H1 (cell line): ENCODE measurements at regions not wholly inside any gene's neighbourhood (a gene's known extent, or its start where the extent isn't known, plus 50 kb on each side); places are given as distances from the start of the nearest gene placed in this dataset.

Source experiments
- CTCF ChIA-PET: fragments of 300-600 bp; sonication (Branson Sonifier 250); formaldehyde crosslinking; loops from one replicate; lab custom pipeline; 2021; ENCODE audit not compliant: partially characterized antibody; lab: Charles Lee
- POLR2A ChIA-PET: fragments of 300-600 bp; sonication (Branson Sonifier 250); formaldehyde crosslinking; loops from one replicate; lab custom pipeline; 2021; ENCODE audit warnings: inconsistent platforms; ENCODE audit not compliant: partially characterized antibody; lab: Charles Lee
- DNase-seq, 2 experiments: peaks; one replicate each; pipeline versions ENCODE4 v3.0.0 to v3.0.0-alpha.2; 2010 to 2022; ENCODE audit warnings: low spot score in 2 of 2, low read depth in 1 of 2, mixed read lengths in 1 of 2
- FAIRE-seq: peaks from 2 replicates; lab custom pipeline; 2011; peaks lifted over from hg19 to GRCh38; lab: Jason Lieb, UNC
- H2AFZ ChIP-seq: 2 replicates; pipeline ENCODE4 v1.8.1; 2012; ENCODE audit warnings: low read length, inconsistent platforms
- H2AK5ac ChIP-seq: 2 replicates; pipeline ENCODE4 v1.6.1; 2013; ENCODE audit warnings: low read depth, low read length
- H2BK120ac ChIP-seq: replicated peaks from 2 replicates; pipeline ENCODE3; 2013; ENCODE audit warnings: low read depth, low read length, inconsistent platforms
- H2BK12ac ChIP-seq: 2 replicates; pipeline ENCODE4 v1.6.1; 2013; ENCODE audit warnings: low read depth, low read length
- H2BK15ac ChIP-seq: 2 replicates; pipeline ENCODE4 v1.6.1; 2013; ENCODE audit warnings: low read length
- H2BK20ac ChIP-seq: 2 replicates; pipeline ENCODE4 v1.6.1; 2013; ENCODE audit warnings: low read length
- H2BK5ac ChIP-seq: 2 replicates; pipeline ENCODE4 v1.6.1; 2013; ENCODE audit warnings: low read depth, low read length
- H3K14ac ChIP-seq: 2 replicates; pipeline ENCODE4 v1.6.1; 2013; ENCODE audit warnings: inconsistent platforms; ENCODE audit not compliant: insufficient read length
- H3K18ac ChIP-seq: 2 replicates; pipeline ENCODE4 v1.6.1; 2013; ENCODE audit warnings: low read length; ENCODE audit errors: extremely low read depth
- H3K23ac ChIP-seq: 2 replicates; pipeline ENCODE4 v1.6.1; 2013; ENCODE audit warnings: inconsistent platforms; ENCODE audit not compliant: insufficient read length
- H3K23me2 ChIP-seq: 2 replicates; pipeline ENCODE4 v1.6.1; 2013; ENCODE audit warnings: low read depth, low read length
- H3K27ac ChIP-seq: 2 replicates; pipeline ENCODE4 v1.6.1; 2011; ENCODE audit warnings: low read depth, low read length, inconsistent platforms
- H3K27me3 ChIP-seq, 4 experiments: replicated peaks in 1 of 4; 1 replicate in 1 of 4; 2 replicates in 3 of 4; pipeline versions ENCODE4 v1.6.1 to v1.8.1; 2011 to 2013; ENCODE audit warnings: low read length in 3 of 4, mild to moderate bottlenecking in 3 of 4, inconsistent platforms in 2 of 4, mixed read lengths in 2 of 4, moderate library complexity in 1 of 4; ENCODE audit not compliant: control insufficient read depth in 3 of 4, insufficient read depth in 3 of 4; ENCODE audit errors: extremely low read depth in 1 of 4
- H3K36me3 ChIP-seq, 4 experiments: 2 replicates each; pipeline versions ENCODE4 v1.6.1 to v1.8.1; 2011 to 2013; ENCODE audit warnings: mild to moderate bottlenecking in 4 of 4, low read length in 3 of 4, moderate library complexity in 2 of 4, control low read depth in 1 of 4, inconsistent platforms in 1 of 4; ENCODE audit not compliant: insufficient read depth in 4 of 4, control insufficient read depth in 2 of 4
- H3K4ac ChIP-seq: replicated peaks from 2 replicates; pipeline ENCODE3; 2013; ENCODE audit warnings: low read length, low read depth, mixed read lengths, inconsistent platforms; ENCODE audit not compliant: insufficient read length
- H3K4me1 ChIP-seq, 4 experiments: replicated peaks in 1 of 4; 1 replicate in 1 of 4; 2 replicates in 3 of 4; pipeline versions ENCODE4 v1.6.1 to v1.8.1; 2011 to 2013; ENCODE audit warnings: low read length in 3 of 4, inconsistent platforms in 2 of 4, mixed read lengths in 1 of 4; ENCODE audit not compliant: insufficient read depth in 4 of 4, control insufficient read depth in 3 of 4
- H3K4me2 ChIP-seq, 2 experiments: 2 replicates each; pipeline versions ENCODE4 v1.6.1 to v1.8.1; 2011 to 2013; ENCODE audit warnings: low read depth in 2 of 2, low read length in 2 of 2, control low read depth in 1 of 2, inconsistent platforms in 1 of 2, mild to moderate bottlenecking in 1 of 2; ENCODE audit not compliant: insufficient read depth in 1 of 2
- H3K4me3 ChIP-seq, 4 experiments: fragments of 200-600, 300-600 bp in 1 of 4; sonication (generic), shearing (Covaris generic), sonication (Bioruptor Twin) in 1 of 4; 2 replicates each; pipeline versions ENCODE4 v1.5.1 to v1.8.1; 2011 to 2016; ENCODE audit warnings: low read length in 4 of 4, low read depth in 3 of 4, control low read depth in 2 of 4, inconsistent platforms in 2 of 4, mild to moderate bottlenecking in 2 of 4, mixed read lengths in 1 of 4, moderate library complexity in 1 of 4; ENCODE audit not compliant: insufficient read depth in 2 of 4; ENCODE audit errors: extremely low read depth in 1 of 4
- H3K56ac ChIP-seq: replicated peaks from 2 replicates; pipeline ENCODE3; 2013; ENCODE audit warnings: low read depth, mild to moderate bottlenecking, mixed read lengths, low read length, inconsistent platforms; ENCODE audit not compliant: insufficient read length
- H3K79me1 ChIP-seq: 2 replicates; pipeline ENCODE4 v1.6.1; 2013; ENCODE audit warnings: low read depth, low read length, control low read depth
- H3K79me2 ChIP-seq, 2 experiments: 2 replicates each; pipeline versions ENCODE4 v1.6.1 to v1.8.1; 2012 to 2013; ENCODE audit warnings: low read length in 2 of 2, mild to moderate bottlenecking in 2 of 2, inconsistent platforms in 1 of 2; ENCODE audit not compliant: insufficient read depth in 2 of 2, control insufficient read depth in 1 of 2
- H3K9ac ChIP-seq, 4 experiments: replicated peaks in 1 of 4; 1 replicate in 1 of 4; 2 replicates in 3 of 4; pipeline versions ENCODE4 v1.6.1 to v1.8.1; 2011 to 2013; ENCODE audit warnings: low read depth in 3 of 4, low read length in 3 of 4, control low read depth in 2 of 4, mild to moderate bottlenecking in 2 of 4, moderate library complexity in 2 of 4, inconsistent platforms in 1 of 4; ENCODE audit errors: extremely low read depth in 1 of 4
- H3K9me3 ChIP-seq, 2 experiments: 2 replicates each; pipeline versions ENCODE4 v1.6.1 to v1.8.1; 2012 to 2013; ENCODE audit warnings: mild to moderate bottlenecking in 2 of 2, moderate library complexity in 2 of 2, control low read depth in 1 of 2, inconsistent platforms in 1 of 2, low read depth in 1 of 2, low read length in 1 of 2, mixed read lengths in 1 of 2; ENCODE audit not compliant: insufficient read depth in 2 of 2
- H4K20me1 ChIP-seq, 2 experiments: replicated peaks in 1 of 2; 2 replicates each; pipeline versions ENCODE3 to v1.8.1; 2011 to 2013; ENCODE audit warnings: inconsistent platforms in 2 of 2, low read length in 2 of 2, mild to moderate bottlenecking in 1 of 2; ENCODE audit not compliant: insufficient read depth in 2 of 2, control insufficient read depth in 1 of 2
- H4K5ac ChIP-seq: 2 replicates; pipeline ENCODE4 v1.6.1; 2013; ENCODE audit warnings: low read length, low read depth, mixed read lengths, inconsistent platforms; ENCODE audit not compliant: insufficient read length
- H4K8ac ChIP-seq: 2 replicates; pipeline ENCODE4 v1.8.0; 2013; ENCODE audit warnings: mild to moderate bottlenecking, moderate library complexity, low read length, inconsistent platforms; ENCODE audit not compliant: insufficient read depth; ENCODE audit errors: extremely low read depth
- H4K91ac ChIP-seq: replicated peaks from 2 replicates; pipeline ENCODE3; 2013; ENCODE audit warnings: low read length, mixed read lengths, inconsistent platforms; ENCODE audit not compliant: insufficient read length
- BCL11A ChIP-seq, 2 experiments: IDR thresholded peaks; one replicate each; pipeline ENCODE4 v1.6.1; 2011; ENCODE audit warnings: low read depth in 2 of 2, low read length in 2 of 2, mild to moderate bottlenecking in 2 of 2
- CHD1 ChIP-seq: IDR thresholded peaks from 2 replicates; pipeline ENCODE4 v1.6.1; 2012; ENCODE audit warnings: low read depth, low read length, improper control_type of control experiment
- FOSL1 ChIP-seq: IDR thresholded peaks from 2 replicates; pipeline ENCODE4 v1.6.1; 2011; ENCODE audit warnings: mild to moderate bottlenecking, low read depth, low read length, moderate library complexity; ENCODE audit not compliant: insufficient read depth
- GTF2F1 ChIP-seq: IDR thresholded peaks from 2 replicates; pipeline ENCODE4 v1.6.1; 2012; ENCODE audit warnings: low read depth, low read length, improper control_type of control experiment, borderline replicate concordance
- HDAC2 ChIP-seq, 2 experiments: fragments of 300-600 bp in 1 of 2; sonication (generic) in 1 of 2; IDR thresholded peaks; 2 replicates each; pipeline ENCODE4 v1.6.1; 2011 to 2012; ENCODE audit warnings: low read depth in 2 of 2, low read length in 2 of 2, mild to moderate bottlenecking in 2 of 2, moderate library complexity in 2 of 2, borderline replicate concordance in 1 of 2, inconsistent platforms in 1 of 2
- HDAC6 ChIP-seq: IDR thresholded peaks from one replicate; pipeline ENCODE4 v1.7.1; 2012; ENCODE audit warnings: low read depth, mild to moderate bottlenecking, inconsistent platforms, low read length, moderate library complexity
- JUN ChIP-seq: IDR thresholded peaks from 2 replicates; pipeline ENCODE4 v1.6.1; 2011; ENCODE audit warnings: low read depth, mild to moderate bottlenecking, improper control_type of control experiment, low read length
- NRF1 ChIP-seq: IDR thresholded peaks from 2 replicates; pipeline ENCODE4 v1.6.1; 2011; ENCODE audit warnings: mild to moderate bottlenecking, low read depth, low read length, improper control_type of control experiment
- PHF8 ChIP-seq: fragments of 200-600 bp; sonication (generic); conservative IDR thresholded peaks from 2 replicates; pipeline ENCODE4 v1.7.1; 2012; ENCODE audit warnings: low read depth, mild to moderate bottlenecking, inconsistent platforms, low read length, moderate library complexity
- POLR2AphosphoS5 ChIP-seq: IDR thresholded peaks from 2 replicates; pipeline ENCODE4 v1.6.1; 2011; ENCODE audit warnings: low read depth, low read length
- RAD21 ChIP-seq, 2 experiments: IDR thresholded peaks in 1 of 2; conservative IDR thresholded peaks in 1 of 2; 2 replicates each; pipeline ENCODE4 v1.6.1; 2011; ENCODE audit warnings: low read depth in 2 of 2, low read length in 2 of 2, improper control_type of control experiment in 1 of 2, inconsistent platforms in 1 of 2, mild to moderate bottlenecking in 1 of 2, moderate library complexity in 1 of 2
- SAP30 ChIP-seq: fragments of 300-600 bp; sonication (generic); IDR thresholded peaks from 2 replicates; pipeline ENCODE4 v1.7.1; 2012; ENCODE audit warnings: low read length, moderate library complexity, mild to moderate bottlenecking, inconsistent platforms; ENCODE audit not compliant: insufficient read depth, insufficient replicate concordance
- SP2 ChIP-seq: IDR thresholded peaks from 2 replicates; pipeline ENCODE4 v1.6.1; 2012; ENCODE audit warnings: mild to moderate bottlenecking, low read length, inconsistent platforms
- TCF12 ChIP-seq: IDR thresholded peaks from 2 replicates; pipeline ENCODE4 v1.6.1; 2011; ENCODE audit warnings: low read depth, mild to moderate bottlenecking, low read length
- YY1 ChIP-seq: IDR thresholded peaks from 2 replicates; pipeline ENCODE4 v1.6.1; 2011; ENCODE audit warnings: low read depth, mild to moderate bottlenecking, low read length
- WGBS, 2 experiments: shearing (Covaris generic) in 1 of 2; methylation state at CpG; one replicate each; pipeline versions ENCODE4 v1.1.6 to v1.1.7; 2013 to 2015; ENCODE audit warnings: low lambda C conversion rate in 2 of 2, mixed read lengths in 2 of 2, inconsistent platforms in 1 of 2, low coverage in 1 of 2, missing lambda C conversion rate in 1 of 2; ENCODE audit not compliant: insufficient replicate concordance in 2 of 2, insufficient coverage in 1 of 2, insufficient read length in 1 of 2; ENCODE audit errors: extremely low coverage in 1 of 2, missing lambda C conversion rate in 1 of 2; 5-methylcytosine and 5-hydroxymethylcytosine counted together

DNA sequence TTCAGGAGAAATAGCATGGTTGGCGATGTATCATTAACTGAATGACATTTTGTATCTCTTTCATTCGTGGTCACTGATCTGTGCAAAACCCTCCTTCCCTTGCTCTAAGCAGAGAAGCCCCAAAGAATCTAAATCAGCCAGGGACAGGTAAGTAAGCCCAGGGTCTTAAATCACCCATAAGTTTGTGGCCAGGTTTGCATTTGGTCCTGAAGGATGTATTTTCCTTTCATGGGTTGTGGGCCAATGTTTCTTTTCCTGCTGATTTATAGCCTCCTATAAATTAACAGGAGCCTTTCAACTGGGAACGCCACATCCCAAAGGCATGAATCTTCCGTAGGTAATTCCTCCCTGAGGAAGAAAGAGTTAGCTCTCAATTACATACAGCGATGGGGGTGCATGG is 217.5 kb upstream of the TNC start:
- Histone ChIP-seq H2BK15ac (no peak overlapping the region), H2BK20ac (no peak overlapping the region), H3K56ac (no peak overlapping the region), H3K27me3 (no peaks in the 10 kb centered on the region), H3K79me1 (no peaks in the 10 kb centered on the region), H3K4me1 (no peaks in the 10 kb centered on the region), H3K18ac (no peak overlapping the region), H2BK120ac (no peak overlapping the region), H4K8ac (no peak overlapping the region), H3K36me3 (no peaks in the 10 kb centered on the region), H3K79me2 (no peaks in the 10 kb centered on the region), H2AK5ac (no peak overlapping the region), H3K4me3 (no peak overlapping the region), H2BK5ac (no peak overlapping the region), H3K23ac (no peak overlapping the region), H4K91ac (no peak overlapping the region), H4K20me1 (no peaks in the 10 kb centered on the region), H3K23me2 (no peaks in the 10 kb centered on the region), H3K4ac (no peak overlapping the region), H4K5ac (no peak overlapping the region), H3K27ac (no peak overlapping the region), H3K9me3 (no peaks in the 10 kb centered on the region), H3K9ac (no peak overlapping the region), H2AFZ (no peak overlapping the region), H3K4me2 (no peak overlapping the region), H3K14ac (no peak overlapping the region), H2BK12ac (no peak overlapping the region)
- 93% methylated on average over 5 of the region's 5 CpGs; no CpG with 5 or more reads in 1 of the 2 experiments for WGBS, 2 experiments
- no peak for DNase-seq
- ChIA-PET POLR2A (no interaction called here), CTCF (interaction anchor here (1.8 kb wide), 1 partner anchor 12 kb away, joined by 4 read pairs; no protein-coding TSS in a partner anchor)
- no peak for FAIRE-seq
- TF ChIP-seq POLR2AphosphoS5 = no peak
- TF ChIP-seq FOSL1 = no peak
- no peak for TF ChIP-seq RAD21 (IDR thresholded peaks at IDR 0.05 in 1 of 2, conservative IDR thresholded peaks at IDR 0.05 in 1 of 2; ENCODE audit: low read depth in 2 of 2, low read length in 2 of 2)
- TF ChIP-seq JUN = no peak
- no peak for TF ChIP-seq SP2
- TF ChIP-seq SAP30 = no peak
- no peak for TF ChIP-seq CHD1
- TF ChIP-seq NRF1 = no peak
- no peak for TF ChIP-seq HDAC6
- no peak for TF ChIP-seq HDAC2 (IDR thresholded peaks at IDR 0.05; ENCODE audit: borderline replicate concordance in 1 of 2, low read depth in 2 of 2, low read length in 2 of 2)
- no peak for TF ChIP-seq BCL11A (IDR thresholded peaks at IDR 0.05; ENCODE audit: low read depth in 2 of 2, low read length in 2 of 2)
- TF ChIP-seq YY1 = no peak
- no peak for TF ChIP-seq GTF2F1
- TF ChIP-seq PHF8 = no peak
- no peak for TF ChIP-seq TCF12
